HK-2 (cell line): ENCODE measurements at regions not wholly inside any gene's neighbourhood (a gene's known extent, or its start where the extent isn't known, plus 50 kb on each side); places are given as distances from the start of the nearest gene placed in this dataset.
"Not testable (repeated sequence)": the region's sequence is repeated elsewhere in the genome, so short reads cannot be mapped to it uniquely, and the experiment has no call there.

Experiments used
- DNase-seq: peaks from one replicate; pipeline ENCODE4 v3.0.0-alpha.2; 2018; ENCODE audit not compliant: unreplicated experiment

DNA sequence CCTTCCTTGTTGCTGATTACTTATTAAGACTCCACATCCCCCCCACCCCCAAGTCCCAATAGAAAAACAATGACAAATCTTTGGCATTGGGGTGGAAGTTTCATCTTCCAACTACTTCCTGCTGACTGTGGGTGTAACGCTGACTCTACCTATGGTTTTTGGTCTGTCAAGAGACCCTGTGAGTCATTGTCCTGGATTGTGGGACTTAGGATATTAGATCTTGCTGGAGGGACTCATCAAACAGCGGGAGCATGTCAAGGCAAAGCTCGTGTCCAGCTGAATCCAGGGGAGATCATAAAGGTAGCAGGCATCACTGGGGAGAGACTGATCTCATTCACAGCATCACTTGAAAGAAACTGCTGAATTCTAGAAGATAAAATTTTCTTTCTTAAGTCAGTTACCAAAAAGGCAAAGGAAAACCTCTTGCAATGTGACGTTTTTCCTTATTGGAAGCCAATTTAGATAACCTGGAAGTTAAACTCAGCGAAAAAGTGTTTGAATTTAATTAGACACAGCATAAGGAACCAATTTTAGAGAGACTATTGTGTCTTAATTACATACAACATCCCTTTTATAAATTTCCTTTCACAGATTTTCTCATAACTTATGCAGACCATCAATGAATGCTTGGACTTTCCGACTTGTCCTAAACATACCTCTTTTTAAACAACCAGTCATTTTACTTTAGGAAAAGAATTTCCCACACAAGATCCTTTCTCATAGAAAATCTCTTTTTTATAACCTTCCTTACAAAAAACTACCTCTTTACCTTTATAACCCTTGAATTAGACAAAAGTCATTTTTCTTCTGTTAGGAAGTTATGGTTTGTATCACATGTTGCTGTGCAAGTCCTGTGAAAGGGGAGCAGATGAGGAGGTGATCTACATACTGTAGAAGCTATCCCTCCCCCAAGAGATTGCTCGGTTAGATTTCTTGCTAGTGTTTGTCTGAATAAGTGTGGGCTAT, 94.6 kb upstream of the SCAF11 start:
- no peak for DNase-seq

DNA sequence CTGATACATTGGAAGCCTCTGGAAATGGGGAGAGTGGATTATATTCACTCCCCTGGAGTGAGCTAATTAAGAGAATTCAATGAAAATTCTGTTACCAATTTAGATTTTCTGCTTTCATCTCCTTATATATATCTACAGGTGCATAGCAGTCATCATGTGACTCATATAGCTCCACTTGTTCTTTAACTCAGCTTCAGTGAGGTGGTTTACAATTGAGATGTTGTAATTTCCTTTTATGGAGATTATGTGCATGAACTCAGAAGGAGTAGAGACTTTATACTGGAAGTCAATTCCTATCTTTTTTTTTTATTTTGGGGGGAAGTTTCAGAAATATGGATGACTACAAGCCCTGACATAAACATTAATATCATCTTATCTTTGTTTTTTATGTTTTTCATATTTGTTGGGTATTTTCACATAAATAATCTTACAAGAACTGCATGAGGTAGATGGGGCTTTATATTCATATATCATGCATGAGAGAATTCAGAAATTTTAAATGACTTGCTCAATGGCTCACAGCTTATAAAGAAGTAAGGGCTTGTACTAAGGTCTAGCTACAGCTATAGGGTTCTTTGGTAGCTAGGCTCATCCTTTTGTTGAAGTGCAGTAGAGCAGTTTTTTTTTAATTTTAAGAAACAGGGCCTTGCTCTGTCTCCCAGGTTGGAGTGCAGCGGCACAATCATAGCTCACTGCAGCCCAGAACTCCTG, 92.3 kb upstream of the SCAF11 start:
- no peak for DNase-seq

DNA sequence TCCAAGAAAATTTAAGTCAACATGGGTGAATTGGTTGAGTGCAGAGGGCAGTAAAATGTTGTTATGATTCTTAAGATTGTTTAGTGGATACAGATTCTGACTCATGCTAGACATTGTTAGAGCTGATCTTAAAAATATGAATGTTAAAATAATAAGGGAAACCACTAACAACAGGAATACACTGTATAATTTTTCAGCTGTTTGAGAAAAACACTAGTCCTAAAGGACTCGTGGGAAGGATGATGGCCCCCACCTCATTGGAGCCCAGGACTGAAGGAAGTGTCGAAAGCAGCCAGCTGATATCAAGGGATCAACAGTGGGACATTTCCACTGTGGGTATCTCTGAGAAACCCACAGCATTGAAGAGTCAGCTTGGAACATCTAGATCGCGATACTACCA, 82.9 kb upstream of the SCAF11 start:
- DNase-seq = no peak

DNA sequence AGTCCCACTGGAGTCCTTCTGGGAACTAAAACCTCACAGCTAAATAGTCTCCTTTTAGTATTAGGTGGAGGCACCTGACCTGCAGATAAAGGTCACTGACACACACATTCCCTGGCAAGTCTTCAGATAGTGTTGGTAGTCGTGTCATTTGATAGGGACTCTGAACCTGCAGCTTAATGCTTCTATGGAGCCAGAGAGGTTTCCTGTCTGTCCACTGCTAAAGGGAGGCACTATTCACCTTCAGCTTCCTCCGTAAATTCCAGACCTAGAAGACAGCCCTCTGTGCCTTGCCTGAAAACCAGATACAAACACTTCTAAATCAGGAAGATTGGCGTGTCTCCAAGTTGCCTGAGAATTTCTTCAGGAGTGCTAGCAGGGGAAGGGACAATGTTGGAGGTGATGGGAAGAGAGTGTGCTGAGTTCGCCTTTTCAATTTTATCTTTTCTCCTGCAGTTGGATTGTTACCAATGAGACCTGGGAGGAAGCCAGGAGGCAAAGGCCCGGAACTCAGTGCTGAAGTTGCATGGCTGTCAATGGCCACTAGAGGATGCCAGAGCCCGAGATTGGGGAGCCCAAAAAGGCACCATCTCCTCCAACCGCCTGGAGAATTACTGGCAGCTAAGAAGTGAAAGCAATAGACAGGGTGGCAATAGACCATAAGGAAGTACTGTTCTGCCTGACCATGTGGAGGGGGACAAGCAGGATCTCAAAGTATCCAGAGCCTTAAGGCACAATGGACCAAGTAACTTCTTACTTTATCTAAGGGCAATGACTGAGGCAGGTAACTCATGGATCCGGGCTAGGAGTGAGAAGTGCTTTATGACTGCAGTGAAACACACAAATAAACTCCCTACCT, 81.6 kb upstream of the SCAF11 start:
- DNase-seq = peak; percentile 67

DNA sequence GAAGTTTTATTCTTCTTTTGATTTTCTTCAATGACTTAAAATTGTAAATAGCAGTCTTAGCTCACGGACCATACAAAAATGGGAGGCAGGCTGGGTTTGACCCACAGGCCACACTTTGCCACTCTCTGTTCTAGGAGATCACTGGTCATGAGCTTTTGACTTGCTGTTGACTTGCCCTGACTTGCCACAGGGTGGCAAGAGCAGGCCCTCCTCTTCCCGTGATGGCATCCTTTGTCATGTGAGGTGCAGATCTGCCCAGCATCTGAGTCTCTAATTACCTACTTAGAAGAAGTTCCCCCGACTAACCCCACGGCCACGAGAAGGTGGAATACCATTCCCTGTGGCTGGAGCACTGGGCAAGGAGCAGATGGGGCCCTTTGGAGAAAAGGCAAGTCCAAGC, 81.0 kb upstream of the SCAF11 start:
- no peak for DNase-seq

DNA sequence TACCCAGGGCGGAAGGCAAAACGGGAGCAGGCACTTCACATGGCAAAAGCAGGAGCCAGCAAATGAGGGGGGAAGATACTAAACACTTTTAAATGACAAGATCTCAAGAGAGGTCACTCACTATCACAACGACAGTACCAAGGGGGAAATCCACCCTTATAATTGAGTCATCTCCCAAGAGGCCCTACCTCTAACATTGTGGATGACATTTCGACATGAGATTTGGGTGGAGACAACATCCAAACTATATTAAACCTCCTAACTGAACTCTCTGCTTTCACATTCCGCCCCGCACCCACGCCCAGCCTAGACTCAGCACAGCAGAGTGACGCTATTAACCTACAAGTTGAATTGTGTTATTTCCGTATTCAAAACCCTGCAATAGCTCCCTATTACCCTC, 76.7 kb upstream of the SCAF11 start:
- no peak for DNase-seq

DNA sequence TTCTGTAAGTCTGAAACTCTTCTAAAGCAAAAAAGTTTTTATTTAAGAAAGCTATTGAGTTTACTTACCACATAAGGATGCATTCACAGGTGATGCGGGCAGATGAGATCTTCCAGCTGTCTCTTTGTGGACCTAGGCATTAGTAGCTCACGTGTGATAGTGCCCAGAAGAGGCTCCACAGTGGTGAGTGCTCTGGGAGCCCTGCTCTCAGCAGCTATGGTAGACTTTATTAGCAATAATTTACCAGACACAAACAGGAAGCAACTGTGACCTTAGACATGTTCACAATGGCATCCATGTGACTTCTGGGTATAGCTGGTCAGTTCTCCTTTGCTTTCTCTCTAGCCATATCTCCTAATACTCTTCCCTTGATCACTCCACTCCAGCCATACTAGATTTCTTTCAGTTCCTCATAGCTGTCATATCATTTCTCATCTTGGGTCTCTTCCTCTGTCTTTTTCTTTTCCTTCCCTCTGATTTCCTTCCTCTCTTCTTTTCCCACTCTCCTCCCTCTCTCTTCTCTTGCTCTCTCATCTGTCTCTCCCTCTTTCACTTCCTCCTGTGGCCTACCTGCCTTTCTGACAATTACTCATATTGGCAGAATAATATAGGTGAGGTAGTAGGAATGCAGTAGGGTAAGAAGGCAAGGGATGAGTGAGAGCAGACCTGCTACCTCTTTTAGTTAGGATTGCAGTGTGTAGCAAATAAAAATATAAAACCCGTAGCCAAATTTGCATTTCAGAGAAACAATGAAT, 75.2 kb upstream of the SCAF11 start:
- DNase-seq = no peak

DNA sequence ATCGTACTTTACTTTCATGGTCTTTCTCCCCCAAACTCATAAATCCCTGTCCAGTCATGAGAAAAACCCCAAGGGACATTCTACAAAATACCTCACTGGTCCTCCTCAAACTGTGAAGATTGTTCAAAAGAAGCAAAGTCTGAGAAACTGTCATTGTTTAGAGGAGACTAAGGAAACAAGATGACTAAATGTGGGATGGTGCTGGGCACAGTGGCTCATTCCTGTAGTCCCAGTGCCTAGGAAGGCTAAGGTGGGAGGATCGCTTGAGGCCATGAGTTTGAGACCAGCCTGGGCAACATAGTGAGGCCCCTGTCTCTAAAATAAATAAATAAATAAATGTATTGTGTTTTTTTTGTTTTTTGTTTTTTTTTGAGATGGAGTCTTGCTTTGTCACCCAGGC, 74.2 kb upstream of the SCAF11 start:
- no peak for DNase-seq

DNA sequence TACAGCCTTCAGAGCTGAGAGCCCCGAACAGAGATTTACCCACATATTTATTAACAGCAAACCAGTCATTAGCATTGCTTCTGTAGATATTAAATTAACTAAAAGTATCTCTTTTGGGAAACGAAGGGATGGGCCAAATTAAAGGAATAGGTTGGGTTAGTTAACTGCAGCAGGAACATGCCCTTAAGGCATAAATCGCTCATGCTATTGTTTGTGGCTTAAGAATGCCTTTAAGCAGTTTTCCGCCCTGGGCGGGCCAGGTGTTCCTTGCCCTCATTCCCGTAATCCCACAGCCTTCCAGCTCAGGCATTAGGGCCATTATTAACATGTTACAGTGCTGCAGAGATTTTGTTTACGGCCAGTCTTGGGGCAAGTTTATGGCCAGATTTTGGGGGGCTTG, 68.3 kb upstream of the SCAF11 start:
- not testable (repeated sequence) for DNase-seq

DNA sequence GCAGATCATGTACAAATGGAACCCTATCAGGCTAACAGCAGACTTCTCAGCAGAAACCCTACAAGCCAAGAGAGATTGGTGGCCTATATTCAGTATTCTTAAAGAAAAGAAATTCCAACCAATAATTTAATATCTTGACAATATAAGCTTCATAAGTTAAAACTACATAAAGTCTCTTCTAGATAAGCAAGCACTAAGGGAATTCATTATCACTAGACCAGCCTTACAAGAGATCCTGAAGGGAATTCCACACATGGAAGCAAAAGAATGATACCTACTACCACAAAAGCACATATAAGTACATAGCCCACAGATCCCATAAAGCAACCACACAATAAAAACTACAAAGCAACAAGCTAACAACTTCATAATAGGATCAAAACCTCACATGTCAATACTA, 60.4 kb upstream of the SCAF11 start:
- no peak for DNase-seq

DNA sequence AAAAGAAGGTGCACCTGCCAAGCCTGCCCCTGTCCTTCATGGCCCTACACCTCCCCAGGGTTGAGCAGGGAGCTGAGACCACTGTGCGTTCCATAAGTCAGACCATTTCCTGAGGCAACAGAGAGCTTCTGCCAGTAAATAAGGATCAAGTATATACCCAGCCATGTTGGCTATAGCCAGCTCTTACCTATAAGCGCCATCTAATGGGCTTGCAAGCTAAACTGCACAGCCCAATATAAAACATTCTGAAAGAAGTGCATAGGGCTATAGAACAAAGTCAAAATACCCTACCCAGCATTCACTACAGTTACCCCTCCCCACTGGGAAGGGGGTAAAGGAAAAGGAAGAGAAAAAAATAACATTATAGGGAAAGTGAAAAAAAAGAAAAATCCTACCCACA, 59.3 kb upstream of the SCAF11 start:
- DNase-seq = no peak

DNA sequence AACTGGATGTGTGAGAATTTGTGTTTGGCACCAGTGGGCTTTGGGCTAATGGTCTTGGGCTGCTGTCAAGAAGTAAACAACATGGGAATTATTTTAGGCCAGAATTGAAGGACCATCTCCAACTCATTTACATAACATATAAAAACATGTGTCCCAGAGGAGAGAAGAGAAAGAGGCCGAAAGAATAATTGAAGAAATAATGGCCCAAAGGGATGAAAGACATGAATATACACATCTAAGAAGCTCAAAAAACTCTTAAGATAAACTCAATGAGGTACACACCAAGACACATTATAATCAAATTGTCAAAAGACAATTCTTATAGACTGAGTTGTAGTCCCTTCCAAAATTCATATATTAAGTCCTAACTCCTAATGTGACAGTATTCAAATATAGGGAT, 56.1 kb upstream of the SCAF11 start:
- no peak for DNase-seq

DNA sequence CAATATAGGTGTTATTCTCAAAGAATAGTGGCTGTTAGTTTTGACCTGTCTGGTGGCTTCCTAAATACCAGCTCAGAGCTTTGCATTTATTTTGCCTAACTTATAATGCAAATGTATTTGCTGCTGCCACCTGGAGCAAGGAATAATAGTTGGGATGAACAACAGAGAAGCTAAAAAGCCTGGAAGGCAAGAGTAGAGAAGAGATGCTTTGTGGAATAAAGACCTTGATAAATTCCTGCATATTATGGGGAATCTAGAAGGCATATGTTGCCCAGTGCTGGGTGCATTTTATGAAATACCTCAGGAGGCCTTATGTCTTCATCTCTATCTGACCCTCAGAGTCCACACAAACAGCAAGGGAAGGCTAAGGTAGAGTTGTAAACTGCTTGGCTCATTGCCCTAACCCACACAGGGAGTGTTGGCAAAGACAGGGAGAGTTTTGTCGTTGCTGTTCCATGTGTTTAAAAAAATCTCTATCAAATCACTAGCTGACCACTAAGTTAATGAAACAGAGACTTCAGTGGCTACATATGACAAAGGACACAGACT, 53.7 kb upstream of the SCAF11 start:
- DNase-seq = no peak
